HG03095 (cell line): ENCODE measurements at regions not wholly inside any gene's neighbourhood (a gene's known extent, or its start where the extent isn't known, plus 50 kb on each side); places are given as distances from the start of the nearest gene placed in this dataset.
"Not testable (repeated sequence)": the region's sequence is repeated elsewhere in the genome, so short reads cannot be mapped to it uniquely, and the experiment has no call there.

Experiments
- ATAC-seq: cut with Tn5 transposase; IDR thresholded peaks from one replicate; pipeline ENCODE4 v1.9.1; 2021; ENCODE audit warnings: moderate library complexity; ENCODE audit not compliant: unreplicated experiment

DNA sequence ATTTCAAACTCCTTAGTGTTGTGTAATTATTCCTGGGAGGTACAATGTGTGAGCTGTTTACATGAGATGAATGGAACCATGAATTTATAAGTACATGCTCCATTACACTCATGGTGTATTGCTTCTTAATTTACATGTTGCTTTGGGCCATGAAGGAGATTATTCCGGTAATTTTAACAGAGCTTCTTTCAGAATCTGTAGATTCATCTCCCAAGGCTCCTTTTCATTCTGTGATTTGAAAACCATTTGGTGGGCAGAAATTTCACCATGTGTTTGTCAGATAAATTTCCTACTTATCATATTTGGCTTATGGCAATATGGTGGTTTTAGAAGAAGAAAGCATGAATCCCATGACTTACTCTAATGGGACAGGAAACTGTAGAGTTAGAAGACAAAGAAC lies 421.6 kb upstream of the EYS start:
- no peak for ATAC-seq

DNA sequence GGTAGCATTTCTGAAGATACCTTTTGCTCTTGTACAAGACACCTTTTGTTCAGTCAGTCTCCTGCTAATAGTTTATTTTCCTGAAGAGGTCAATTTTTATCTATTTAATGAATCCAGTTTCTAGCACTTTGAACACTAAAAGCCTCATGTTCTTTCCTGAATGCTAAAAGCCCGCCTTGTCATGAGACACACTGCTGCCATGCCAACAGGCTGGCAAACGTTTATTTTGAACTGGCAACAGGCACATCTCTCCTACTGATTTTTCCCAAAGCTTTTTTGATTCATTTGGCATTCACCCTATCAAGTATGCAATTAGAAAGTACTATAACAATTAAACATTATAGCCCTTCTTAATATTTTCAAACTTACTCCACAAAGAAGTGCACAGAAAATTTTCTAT lies 421.2 kb upstream of the EYS start:
- ATAC-seq: no peak

GRCh38 chr6:66127061-66127460 lies 420.0 kb upstream of the EYS start:
- ATAC-seq: no peak

DNA sequence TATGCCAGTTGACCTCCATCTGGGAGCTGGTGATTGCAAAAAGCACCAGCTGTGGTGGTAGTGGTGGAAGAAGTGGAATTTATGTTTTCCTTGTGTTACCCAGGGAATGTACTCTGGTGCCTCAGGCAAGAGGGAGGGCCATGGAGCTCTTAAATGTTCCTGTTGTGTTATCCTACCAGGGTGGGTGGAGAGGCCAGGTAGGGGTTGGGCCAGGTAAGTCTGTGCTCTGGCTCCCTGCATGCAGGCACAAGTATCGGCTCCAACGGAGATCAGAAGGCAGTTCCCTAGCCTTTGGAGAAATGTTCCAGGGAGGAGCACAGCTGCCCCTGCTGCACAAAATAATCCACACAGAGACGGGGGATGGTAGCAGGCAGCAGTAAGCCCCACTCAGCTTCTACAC lies 419.3 kb upstream of the EYS start:
- no peak for ATAC-seq

DNA sequence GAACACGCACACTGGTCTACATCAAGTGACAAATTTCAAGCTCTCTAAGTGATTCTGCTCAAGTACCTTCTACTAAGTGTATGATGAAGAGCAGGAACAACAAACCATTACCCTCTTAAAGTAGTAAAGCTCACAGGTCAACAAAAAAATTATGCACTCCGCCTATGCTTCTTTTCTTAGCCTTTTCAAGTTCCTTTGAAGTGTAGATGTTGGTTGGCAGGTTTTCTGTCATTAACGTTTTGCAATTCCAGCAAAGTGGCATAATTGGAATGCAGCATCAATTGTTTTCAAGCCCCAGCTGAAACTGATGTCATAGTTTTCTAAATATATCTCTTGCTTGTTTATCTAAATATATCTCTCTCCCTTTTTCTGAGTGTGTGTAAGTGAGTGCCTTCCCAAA lies 396.9 kb upstream of the EYS start:
- no peak for ATAC-seq

GRCh38 chr6:66103354-66103753 lies 396.3 kb upstream of the EYS start:
- no peak for ATAC-seq

- ATAC-seq: no peak
Measured at GRCh38 chr6:66096679-66097078, 389.7 kb upstream of the EYS start.

- ATAC-seq: no peak
Measured at GRCh38 chr6:66094615-66095014, 387.6 kb upstream of the EYS start.

- not testable (repeated sequence) for ATAC-seq
Measured at GRCh38 chr6:66092306-66092705, 385.3 kb upstream of the EYS start.

DNA sequence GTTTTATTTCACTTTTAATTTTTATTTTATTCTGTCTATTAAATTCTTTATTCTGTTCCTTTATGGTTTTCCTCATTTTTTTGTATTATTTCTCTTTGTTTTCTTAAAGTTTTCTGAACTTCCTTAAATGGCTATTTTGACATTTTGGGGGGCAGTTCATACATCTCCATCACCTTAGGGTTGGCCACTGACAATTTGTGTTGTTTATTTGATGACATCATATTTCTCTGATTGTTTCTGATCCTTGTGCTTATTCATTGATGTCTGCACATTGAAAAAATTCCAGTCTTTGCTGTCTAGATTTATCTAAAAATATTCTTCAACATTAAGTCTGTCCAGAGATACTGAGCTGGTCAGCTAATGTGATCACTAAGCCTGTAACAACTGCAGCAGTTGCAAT lies 379.5 kb upstream of the EYS start:
- ATAC-seq: no peak

DNA sequence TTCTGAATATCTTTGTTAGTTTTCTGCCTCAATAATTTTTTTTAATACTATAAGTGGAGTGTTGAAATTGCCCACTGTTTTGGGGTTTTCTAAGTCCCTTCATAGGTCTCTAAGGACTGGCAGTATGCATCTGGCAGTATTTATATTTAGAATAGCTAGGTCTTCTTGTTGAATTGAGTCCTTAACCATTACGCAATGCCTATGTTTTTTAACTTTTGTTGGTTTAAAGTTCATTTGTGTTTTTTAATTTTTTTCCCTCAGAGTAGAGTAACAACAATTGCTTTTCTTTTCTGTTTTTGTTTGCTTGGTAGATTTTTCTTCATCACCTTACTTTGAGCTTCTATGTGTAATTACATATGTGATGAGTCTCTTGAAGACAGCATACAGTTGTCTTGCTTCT lies 375.9 kb upstream of the EYS start:
- ATAC-seq: no peak

DNA sequence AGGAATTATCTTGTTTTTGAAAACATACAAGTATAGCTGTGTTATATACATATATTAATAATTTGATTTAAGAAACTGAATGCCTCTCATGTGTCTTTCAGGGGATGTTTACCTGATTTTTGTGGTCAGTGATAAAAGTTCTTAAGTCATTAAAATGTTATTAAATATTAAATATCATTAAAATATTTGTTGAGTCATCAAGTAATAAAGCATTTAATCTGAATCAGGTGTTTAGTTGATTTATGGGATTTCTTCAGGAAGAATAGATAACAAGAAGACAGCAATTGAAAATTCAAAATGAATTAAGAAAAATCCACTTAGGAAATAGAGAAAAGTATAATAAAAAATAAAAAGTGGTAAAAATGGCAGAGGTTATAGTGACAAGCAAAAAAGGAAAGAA lies 361.9 kb upstream of the EYS start:
- no peak for ATAC-seq

DNA sequence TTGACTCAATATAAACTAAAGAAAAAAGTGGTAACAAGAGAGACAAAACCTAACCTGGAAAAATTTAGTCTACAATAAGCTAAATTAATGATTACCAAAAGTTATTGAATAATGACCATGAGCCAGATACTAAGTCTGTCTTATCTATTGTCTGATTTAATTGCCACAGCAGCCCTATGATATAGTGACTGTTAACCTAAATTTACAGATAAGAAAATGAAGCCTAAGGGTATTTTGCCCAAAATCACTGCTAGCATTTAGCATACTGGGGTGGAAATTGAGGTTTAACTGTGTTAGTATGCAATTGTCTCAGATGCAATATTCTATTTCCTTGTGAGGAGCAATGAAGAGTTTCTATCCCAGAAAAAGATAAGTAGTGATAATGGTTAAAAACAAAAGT lies 361.0 kb upstream of the EYS start:
- no peak for ATAC-seq

GRCh38 chr6:66065313-66065712 lies 358.3 kb upstream of the EYS start:
- no peak for ATAC-seq

DNA sequence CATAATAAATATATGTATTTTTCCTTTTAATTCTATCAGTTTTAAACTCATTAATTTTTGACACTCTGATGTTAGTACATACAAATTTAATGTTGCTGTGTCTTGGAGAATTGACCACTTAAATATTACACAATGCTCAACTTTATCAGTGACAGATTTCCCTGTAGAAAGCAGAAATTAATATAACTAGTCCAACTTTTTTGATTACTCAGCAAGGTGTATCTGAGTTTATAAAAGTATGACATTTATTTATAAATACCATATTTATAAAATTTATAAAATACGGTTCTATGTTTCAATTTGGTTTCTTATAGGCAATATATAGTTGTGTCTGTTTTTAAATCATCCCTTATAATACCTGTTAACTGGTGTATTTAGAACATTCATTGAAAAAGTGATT lies 350.0 kb upstream of the EYS start:
- no peak for ATAC-seq

GRCh38 chr6:66054967-66055366 lies 347.9 kb upstream of the EYS start:
- ATAC-seq: no peak

- ATAC-seq: no peak
Measured at GRCh38 chr6:66051812-66052211, 344.8 kb upstream of the EYS start.

DNA sequence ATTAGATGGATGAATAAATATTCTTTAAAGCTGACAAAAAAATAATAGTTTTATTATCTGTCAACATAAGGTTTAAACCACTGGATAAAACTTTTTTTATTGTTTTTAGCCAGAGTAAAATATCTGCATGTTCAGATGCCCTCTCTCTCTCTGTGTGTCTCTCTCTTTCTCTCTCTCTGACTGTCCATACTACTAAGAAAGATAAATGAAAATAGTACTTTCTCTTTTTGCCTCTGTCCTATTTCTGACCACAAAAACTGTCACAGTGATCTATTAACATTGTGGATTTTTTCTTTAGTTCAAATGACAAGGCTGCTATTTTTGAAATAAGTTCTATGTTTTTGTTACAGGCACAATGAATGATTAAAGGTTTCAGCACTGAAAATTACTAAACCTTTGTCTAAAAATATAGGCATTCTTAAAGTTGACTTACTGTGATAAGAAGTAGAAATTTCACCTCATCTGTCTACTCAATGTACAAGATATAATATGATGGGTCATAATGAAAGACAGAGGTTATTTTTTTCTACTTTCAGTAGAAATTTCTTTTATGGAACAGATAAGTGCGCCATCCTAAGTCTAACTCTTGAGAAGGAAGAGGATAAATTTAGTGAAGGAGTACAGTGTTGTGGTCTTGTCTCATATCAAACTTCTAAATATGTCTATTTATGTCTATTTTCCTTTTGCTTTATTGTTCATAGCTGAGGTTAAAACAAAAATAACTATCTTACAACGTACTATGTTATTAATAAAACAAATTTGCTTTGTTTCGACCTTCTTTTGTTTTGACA lies 341.9 kb upstream of the EYS start:
- ATAC-seq: no peak

GRCh38 chr6:66032626-66033025 lies 325.6 kb upstream of the EYS start:
- no peak for ATAC-seq

GRCh38 chr6:66029391-66029790 lies 322.4 kb upstream of the EYS start:
- ATAC-seq: no peak

- no peak for ATAC-seq
Measured at GRCh38 chr6:65999288-65999791, 292.3 kb upstream of the EYS start.

DNA sequence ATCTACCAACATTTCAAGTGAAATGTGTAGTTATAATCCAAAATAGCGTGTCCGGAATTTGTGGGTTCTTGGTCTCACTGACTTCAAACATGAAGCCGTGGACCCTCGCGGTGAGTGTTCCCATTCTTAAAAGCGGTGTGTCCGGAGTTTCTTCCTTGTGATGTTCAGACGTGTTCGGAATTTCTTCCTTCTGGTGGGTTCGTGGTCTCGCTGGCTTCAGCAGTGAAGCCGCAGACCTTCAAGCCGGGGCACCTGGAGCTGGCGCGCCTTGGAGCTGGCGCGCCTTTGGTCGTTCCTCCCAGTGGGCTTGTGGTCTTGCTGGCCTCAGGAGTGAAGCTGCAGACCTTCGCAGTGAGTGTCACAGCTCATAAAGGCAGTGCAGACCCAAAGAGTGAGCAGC lies 291.5 kb upstream of the EYS start:
- ATAC-seq: no peak

DNA sequence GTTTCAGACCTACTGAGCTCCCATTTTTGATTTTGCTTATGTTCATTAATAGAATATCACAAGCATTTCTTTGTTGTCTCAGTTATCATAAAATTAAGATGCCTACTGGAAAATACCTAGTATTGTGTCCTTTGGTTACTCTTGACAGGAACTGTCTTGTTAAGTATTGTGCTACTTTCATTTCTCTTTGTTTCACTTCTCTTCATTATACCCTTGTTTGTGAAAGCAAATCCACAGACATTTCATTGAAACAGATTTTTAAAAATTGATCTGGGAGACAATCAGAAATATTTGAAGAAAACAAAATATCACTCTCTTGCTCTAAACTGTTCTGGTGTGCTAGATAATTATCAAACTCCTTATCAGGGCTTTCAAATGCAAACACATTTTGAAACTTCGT lies 290.5 kb upstream of the EYS start:
- no peak for ATAC-seq
